PFSK-1 (cell line): ENCODE measurements at regions not wholly inside any gene's neighbourhood (a gene's known extent, or its start where the extent isn't known, plus 50 kb on each side); places are given as distances from the start of the nearest gene placed in this dataset.

Experiments
- FOXP2 ChIP-seq: optimal IDR thresholded peaks from 2 replicates; pipeline ENCODE3; 2011; ENCODE audit warnings: borderline replicate concordance, control low read depth, inconsistent platforms; ENCODE audit not compliant: insufficient read depth; ENCODE audit errors: extremely low read length, extremely low read depth
- POLR2AphosphoS5 ChIP-seq: IDR thresholded peaks from 2 replicates; pipeline ENCODE4 v1.6.1; 2012; ENCODE audit warnings: low read depth, mild to moderate bottlenecking, control low read depth, low read length, moderate library complexity
- REST ChIP-seq, 2 experiments: IDR thresholded peaks; 2 replicates each; pipeline versions ENCODE4 v1.6.1 to v1.8.0; 2011 to 2012; ENCODE audit warnings: low read depth in 2 of 2, low read length in 2 of 2, control low read depth in 1 of 2, inconsistent platforms in 1 of 2, mild to moderate bottlenecking in 1 of 2, moderate library complexity in 1 of 2; ENCODE audit not compliant: insufficient read depth in 1 of 2
- SIN3A ChIP-seq: IDR thresholded peaks from 2 replicates; pipeline ENCODE4 v1.6.1; 2012; ENCODE audit warnings: mild to moderate bottlenecking, low read length, moderate library complexity, borderline replicate concordance; ENCODE audit not compliant: insufficient read depth
- TAF1 ChIP-seq: IDR thresholded peaks from 2 replicates; pipeline ENCODE4 v1.6.1; 2012; ENCODE audit warnings: low read length, control low read depth, borderline replicate concordance; ENCODE audit not compliant: insufficient read depth

DNA sequence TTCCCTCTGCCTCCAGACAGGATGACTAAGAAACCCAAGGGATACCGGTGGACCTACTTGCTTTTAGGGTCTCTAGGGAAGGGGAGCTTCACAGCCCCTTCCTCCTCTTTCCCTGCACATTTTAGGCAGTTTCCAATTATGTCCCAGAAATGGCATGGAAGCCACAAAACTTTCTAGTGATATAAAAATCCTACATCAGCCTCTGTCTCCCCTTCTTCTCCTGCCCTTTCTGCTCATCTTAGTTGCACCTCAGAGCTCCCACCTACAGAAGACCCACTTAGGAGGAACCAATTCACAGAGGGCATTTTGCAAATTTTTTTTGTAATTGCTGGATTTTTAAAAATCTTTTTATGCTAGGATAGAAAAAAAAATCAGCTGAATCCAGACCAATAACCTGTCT lies 263.1 kb downstream of the TNS1 start:
- TF ChIP-seq POLR2AphosphoS5 (no peak), REST (IDR thresholded peaks at IDR 0.05; ENCODE audit: insufficient read depth in 1 of 2, low read depth in 2 of 2, low read length in 2 of 2) (no peak), TAF1 (no peak), FOXP2 (no peak), SIN3A (no peak)

- no peak for TF ChIP-seq REST (IDR thresholded peaks at IDR 0.05; ENCODE audit: insufficient read depth in 1 of 2, low read depth in 2 of 2, low read length in 2 of 2)
- TF ChIP-seq SIN3A = no peak
- no peak for TF ChIP-seq POLR2AphosphoS5
- TF ChIP-seq FOXP2 = no peak
- no peak for TF ChIP-seq TAF1
Measured at GRCh38 chr2:217738061-217738460, 264.7 kb downstream of the TNS1 start.

- no peak for TF ChIP-seq SIN3A
- no peak for TF ChIP-seq REST (IDR thresholded peaks at IDR 0.05; ENCODE audit: insufficient read depth in 1 of 2, low read depth in 2 of 2, low read length in 2 of 2)
- no peak for TF ChIP-seq FOXP2
- TF ChIP-seq POLR2AphosphoS5 = no peak
- TF ChIP-seq TAF1 = no peak
Measured at GRCh38 chr2:217736776-217737550, 265.8 kb downstream of the TNS1 start.

- no peak for TF ChIP-seq POLR2AphosphoS5
- no peak for TF ChIP-seq TAF1
- TF ChIP-seq SIN3A = no peak
- TF ChIP-seq REST (IDR thresholded peaks at IDR 0.05; ENCODE audit: insufficient read depth in 1 of 2, low read depth in 2 of 2, low read length in 2 of 2) = no peak
- no peak for TF ChIP-seq FOXP2
Measured at GRCh38 chr2:217735899-217736298, 266.9 kb downstream of the TNS1 start.

DNA sequence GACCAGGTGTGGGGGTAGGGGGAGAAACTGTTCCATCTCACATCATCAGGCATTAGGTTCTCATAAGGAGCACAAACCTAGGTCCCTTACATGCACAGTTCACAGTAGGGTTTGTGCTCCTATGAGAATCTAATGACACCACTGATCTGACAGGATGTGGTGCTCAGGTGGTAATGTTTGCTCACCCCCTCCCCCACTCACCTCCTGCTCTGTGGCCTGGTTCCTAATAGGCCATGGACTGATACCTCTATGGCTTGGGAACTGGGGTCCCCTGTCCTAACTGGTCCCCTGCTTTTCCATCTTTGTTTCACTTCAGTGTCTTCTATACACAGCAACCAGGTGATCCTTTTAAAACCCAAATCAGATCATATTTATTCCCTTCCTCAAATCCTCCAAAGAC lies 267.8 kb downstream of the TNS1 start:
- TF ChIP-seq REST (IDR thresholded peaks at IDR 0.05; ENCODE audit: insufficient read depth in 1 of 2, low read depth in 2 of 2, low read length in 2 of 2) = no peak
